ENCODE measurements at regions not wholly inside any gene's neighbourhood (a gene's known extent, or its start where the extent isn't known, plus 50 kb on each side); places are given as distances from the start of the nearest gene placed in this dataset.

GRCh38 chr13:84847107-84847506 lies 952.1 kb downstream of the SLITRK6 start:
- TF ChIP-seq EZH2 (IDR thresholded peaks at IDR 0.05; ENCODE audit: borderline replicate concordance, low read depth, low read length, severe bottlenecking) (no peak), CTCF (IDR thresholded peaks at IDR 0.05; ENCODE audit: borderline replicate concordance, extremely low read depth, low read length, poor library complexity, severe bottlenecking) (no peak)
